ENCODE measurements at regions not wholly inside any gene's neighbourhood (a gene's known extent, or its start where the extent isn't known, plus 50 kb on each side); places are given as distances from the start of the nearest gene placed in this dataset.
"Not testable (repeated sequence)": the region's sequence is repeated elsewhere in the genome, so short reads cannot be mapped to it uniquely, and the experiment has no call there.

DNA sequence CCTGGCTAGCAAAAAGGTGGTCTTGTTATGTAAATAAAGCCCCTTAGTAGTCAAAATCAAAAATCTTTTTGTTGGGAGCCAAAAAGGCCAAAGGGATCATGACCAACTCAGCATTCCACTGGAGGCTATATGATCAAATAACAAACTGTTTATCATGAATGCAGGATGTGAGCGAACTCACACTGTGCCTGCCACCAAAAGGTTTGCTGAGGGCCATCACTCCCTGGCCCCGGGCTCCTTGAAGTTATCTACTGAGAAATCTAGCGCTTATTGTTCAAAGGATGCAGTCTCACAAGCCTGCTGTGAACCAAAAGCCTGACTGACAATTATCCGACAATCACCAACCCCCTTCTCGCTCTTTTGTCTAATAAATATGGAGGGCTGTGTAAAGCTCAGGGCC, 107.2 kb upstream of the DDHD1 start:
- no peak for DNase-seq

DNA sequence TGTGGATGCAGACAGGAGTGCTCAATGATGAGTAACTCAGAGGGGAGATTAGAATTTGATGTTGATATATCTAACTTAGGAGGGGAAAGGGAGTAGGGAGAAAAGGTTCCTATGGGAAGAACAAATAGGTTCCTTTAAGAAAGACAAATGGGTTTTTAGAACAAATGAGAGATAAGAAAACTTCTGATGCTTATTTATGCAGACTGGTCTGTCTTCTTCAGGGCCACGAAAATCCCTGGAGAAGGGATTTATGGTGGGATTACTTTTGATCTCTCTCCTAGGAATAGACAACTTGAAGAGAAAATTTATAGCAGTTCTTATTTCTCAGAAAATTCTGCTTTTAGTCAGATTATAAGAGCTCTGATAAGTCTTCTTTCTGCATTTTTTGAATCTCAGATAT, 99.0 kb upstream of the DDHD1 start:
- DNase-seq, result no peak

DNA sequence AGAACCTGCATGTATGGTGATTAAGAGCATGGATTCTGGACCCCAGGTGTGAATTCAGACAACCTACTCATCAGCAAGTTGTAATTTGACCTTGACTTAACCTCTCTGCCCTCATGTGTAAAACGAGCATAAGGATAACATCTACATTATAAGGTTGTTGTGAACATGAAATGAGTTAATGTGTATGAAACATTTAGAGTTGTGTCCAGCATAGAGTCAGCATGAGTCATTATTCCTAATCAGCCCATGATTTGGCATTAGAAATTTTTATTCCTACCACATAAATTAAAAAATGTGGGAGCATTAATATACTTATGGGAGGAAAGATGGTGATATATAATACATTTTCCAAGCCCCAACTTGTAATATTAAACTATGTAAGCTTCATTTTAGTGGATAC, 95.9 kb upstream of the DDHD1 start:
- no peak for DNase-seq

DNA sequence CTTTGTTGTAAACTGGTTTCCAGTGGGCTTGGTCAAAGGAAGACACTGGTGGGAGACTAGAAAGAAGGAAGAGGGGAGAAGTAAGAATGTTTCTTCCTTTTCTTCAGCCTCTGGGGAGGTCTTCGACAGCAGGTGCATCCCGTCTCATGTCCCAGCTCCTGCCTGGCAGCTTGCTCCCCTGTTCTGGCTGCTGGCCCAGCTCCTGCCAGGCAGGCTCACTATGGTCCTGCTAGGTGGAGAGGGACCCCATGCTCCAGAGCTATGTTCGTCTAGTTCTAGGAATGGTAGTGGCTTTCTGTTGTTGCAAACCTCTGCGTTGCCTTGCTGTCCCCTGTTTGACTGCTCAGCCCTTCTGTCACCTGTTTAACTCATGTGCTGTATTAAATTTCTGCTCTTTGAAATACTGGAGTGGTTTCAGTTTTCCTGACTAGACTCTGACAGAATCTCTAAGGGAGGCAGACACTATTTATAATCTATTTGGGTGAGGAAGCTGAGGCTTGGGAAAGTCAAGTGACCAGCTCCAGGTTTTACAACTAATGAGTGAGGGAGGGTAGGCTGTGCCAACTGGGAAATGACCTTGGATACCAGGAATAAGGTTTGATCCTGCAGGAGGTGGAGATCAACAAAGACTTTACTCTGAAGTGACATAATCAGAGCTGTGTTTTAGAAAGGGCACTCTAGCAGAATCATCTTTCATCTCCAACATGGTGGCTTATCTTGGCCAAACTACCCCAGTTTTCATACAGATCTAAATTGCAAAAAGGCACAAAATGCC, 94.7 kb upstream of the DDHD1 start:
- no peak for DNase-seq

DNA sequence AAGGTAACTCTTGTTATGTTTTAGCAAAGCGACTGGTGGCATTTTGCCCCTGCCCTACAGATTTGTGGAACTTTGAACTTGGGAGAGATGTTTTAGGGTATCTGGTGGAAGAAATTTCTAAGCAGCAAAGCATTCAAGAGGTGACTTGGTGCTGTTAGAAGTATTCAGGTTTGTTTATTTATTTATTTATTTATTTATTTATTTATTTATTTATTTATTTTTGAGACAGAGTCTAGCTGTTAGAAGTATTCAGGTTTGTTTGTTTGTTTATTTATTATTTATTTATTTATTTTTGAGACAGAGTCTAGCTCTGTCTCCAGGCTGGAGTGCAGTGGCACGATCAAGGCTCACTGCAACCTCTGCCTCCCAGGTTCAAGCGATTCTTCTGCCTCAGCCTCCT, 89.8 kb upstream of the DDHD1 start:
- DNase-seq, result not testable (repeated sequence)

DNA sequence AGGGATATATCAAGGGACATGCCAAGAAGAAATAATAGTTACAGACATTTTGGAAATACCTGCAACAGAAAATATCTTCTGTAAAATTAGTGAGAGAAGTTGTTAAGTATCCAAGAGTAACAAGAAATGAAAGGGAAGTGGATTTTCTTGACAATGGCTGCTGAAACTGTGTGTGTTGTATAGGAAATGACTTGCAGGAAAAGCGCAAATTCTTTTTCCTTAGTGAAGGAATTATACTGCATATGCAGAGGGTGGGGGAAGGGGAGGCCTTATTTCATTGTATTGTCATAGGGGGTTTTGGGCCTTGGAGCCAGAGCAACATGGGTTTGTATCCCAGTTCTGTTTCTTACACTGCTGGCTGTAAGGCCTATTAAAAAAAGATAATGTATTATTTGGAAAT, 84.4 kb upstream of the DDHD1 start:
- no peak for DNase-seq

DNA sequence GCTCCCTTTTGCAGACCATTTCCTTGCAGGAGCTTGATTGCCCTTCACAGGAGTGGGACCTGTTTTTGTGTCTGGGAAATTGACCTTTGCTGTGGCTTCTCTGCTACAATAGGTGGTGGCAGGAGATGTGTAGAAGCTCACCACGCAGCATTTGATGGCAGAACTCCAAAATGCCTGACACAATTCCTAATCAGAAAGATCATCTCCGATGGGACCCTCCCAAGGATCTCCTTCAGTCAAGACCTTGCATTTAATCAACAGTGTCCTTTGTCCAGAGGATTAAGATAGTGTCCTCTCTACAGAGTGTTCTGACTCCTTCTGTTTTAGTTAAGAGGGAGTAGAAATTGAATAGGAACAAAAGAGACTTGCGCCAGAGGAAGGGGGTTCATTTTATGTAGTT, 83.6 kb upstream of the DDHD1 start:
- DNase-seq, result no peak

DNA sequence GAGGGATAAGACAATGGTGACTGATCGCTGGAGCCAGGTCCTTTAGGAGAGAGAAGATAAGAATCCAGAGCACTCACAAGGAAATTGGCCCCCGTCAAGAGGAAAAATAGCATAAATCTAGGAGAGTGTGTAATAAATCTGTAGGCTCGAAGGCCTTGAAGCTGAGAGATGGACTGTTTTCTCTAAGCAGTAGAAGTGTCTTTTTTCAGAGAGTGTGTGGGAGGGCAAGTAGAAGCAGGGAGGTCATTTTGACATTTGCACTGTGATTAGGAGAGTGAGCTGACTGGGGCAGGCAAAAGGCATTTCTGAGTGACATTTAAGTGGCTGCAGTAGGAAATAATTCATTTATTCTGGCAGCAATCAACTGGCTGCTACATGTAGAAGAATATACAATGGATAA, 78.0 kb upstream of the DDHD1 start:
- no peak for DNase-seq

DNA sequence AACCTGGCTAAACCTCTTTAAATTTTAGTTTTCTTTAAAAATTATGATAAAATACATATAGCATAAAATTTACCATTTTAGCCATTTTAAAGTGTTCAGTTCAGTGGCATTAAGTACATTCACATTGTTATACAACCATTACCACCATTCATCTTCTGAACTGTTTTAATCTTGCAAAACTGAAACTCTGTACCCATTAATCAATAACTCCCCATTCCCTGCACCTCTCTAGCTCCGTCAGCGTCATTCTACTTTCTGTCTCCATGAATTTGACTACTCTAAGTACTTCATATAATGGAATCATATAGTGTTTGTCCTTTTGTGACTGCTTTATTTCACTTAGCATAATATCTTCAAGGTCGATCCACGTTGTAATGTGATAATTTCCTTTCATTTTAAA, 75.8 kb upstream of the DDHD1 start:
- no peak for DNase-seq

DNA sequence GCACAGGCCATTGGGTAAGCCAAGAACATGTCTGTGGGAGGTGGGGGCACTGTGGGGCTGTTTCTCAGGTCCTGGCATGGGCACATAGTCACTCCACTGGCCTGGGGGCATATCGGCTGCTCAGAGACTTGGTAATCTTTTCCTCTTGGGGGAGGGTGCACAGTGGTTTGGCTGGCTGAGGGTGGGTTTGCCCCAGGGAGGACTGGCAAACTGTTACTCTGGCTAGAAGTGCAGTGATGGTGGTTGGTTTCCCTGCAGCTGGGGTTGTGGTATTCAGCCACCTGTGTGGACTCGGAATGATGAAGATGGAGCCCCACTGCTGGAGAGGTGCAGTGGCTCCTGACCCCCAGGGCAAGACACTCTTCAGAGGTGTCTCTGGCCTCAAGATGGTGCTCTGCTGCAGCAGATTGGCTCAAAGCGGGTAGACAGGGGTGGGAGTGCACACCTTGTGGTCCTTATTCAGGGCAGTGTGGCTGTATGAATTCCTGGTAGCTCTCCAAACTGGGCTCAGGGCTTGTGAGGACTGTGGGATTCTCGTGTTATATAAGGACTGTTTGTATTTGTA, 74.1 kb upstream of the DDHD1 start:
- no peak for DNase-seq

DNA sequence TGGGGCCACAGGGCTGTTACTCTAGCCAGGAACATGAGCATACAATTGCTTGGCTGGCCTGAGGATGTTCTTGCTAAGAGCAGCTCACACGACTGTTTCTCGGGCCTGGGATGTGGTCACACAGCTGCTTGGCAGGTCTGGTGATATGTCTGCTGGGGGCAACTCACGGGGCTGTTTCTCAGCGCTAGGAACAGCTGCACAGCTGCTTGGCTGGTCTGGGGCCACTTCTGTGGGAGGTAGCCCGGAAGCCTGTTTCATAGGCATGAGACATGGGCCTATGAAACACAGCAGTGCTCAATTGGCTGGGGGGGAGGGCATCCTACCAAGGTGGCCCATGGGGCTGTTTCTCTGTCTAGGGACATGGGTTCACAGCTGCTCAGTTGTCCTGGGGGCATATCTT, 73.4 kb upstream of the DDHD1 start:
- no peak for DNase-seq

DNA sequence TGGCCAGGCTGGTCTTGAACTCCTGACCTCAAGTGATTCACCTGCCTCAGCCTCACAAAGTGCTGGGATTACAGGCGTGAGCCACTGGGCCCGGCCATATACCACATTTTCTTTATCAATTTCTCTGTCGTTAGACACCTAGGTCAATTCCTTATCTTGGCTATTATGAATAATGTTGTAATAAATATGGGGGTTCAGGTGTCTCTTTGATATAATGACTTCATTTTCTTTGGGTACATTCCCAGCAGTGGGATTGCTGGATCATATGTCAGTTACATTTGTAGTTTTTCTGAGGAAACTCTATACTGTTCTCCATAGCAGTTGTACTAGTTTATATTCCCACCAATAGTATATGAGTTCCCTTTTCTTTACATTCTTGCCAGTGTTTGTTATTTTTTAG, 67.8 kb upstream of the DDHD1 start:
- DNase-seq, result no peak

DNA sequence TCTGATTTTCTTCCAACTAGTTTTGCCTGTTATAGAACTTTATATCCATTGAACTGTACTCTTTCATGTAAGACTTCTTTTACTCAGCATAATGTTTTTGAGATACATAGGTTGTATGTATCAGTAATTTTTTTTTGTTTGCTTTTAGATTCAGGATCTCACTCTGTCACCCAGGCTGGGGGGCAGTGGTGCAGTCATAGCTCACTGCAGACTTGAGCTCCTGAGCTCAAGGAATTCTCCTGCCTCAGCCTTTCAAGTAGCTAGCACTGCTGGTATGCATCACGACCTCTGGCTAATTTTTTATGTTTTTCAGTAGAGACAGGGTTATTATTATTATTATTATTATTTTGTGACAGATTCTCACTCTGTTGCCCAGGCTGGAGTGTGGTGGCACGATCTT, 65.0 kb upstream of the DDHD1 start:
- DNase-seq, result no peak

DNA sequence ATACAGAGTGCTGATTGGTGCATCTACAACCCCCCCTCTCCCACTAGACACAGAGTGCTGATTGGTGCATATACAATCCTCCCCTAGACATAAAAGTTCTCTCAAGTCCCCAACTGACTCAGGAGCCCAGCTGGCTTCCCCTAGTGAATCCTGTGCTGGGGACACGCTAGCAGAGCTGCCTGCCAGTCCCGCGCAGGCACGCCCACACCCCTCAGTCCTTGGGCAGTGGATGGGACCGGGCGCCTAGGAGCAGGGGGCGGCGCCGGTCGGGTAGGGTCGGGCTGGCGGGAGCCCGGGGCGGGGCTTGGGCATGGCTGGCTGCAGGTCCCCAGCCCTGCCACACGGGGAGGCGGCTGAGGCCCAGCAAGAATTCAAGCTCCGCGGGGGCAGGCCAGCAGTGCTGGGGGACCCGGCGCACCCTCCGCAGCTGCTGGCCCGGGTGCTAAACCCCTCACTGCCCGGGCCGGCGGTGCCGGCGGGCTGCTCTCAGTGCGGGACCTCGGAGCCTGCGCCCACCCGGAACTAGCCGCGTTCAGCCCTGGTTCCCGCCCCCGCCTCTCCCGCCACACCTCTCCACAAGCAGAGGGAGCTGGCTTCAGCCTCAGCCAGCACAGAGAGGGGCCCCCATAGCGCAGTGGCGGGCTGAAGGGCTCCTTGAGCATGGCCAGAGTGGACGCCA, 64.3 kb upstream of the DDHD1 start:
- peak; percentile 46 for DNase-seq

DNA sequence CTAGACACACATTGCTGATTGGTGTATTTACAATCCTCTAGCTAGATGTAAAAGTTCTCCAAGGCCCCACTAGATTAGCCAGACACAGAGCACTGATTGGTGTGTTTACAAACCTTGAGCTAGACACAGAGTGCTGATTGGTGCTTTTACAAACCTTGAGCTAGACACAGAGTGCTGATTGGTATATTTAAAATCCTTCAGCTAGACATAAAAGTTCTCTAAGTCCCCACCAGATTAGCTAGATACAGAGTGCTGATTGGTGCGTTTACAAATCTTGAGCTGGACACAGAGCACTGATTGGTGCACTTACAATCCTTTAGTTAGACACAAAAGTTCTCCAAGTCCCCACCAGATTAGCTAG, 63.8 kb upstream of the DDHD1 start:
- DNase-seq, result not testable (repeated sequence)

DNA sequence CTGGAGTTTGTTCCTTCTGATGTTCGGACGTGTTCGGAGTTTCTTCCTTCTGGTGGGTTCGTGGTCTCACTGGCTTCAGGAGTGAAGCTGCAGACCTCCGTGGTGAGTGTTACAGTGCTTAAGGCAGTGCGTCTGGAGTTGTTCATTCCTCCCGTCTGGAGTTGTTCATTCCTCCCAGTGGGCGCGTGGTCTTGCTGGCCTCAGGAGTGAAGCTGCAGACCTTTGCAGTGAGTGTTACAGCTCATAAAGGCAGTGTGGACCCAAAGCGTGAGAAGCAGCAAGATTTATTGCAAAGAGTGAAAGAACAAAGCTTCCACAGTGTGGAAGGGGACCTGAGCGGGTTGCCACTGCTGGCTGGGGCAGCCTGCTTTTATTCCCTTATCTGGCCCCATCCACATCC, 63.4 kb upstream of the DDHD1 start:
- not testable (repeated sequence) for DNase-seq

DNA sequence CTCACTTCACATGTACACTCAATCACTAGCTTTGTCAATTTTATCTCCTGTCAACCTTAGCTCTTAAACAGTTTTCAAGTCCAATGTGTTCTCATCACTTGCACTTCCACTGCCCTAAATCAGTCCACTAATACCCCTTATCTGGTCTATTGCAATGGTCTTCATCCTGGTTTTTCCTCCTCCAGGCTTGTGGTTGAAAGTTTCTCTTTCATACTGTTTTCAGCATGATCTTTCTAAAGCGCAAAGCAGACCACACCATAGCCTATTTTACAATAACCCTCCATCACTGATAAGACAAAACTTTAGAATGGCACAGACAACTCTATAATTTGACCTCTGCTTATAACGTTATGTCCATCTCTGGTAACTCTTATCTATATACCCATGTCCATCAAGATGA, 62.0 kb upstream of the DDHD1 start:
- DNase-seq, result no peak

DNA sequence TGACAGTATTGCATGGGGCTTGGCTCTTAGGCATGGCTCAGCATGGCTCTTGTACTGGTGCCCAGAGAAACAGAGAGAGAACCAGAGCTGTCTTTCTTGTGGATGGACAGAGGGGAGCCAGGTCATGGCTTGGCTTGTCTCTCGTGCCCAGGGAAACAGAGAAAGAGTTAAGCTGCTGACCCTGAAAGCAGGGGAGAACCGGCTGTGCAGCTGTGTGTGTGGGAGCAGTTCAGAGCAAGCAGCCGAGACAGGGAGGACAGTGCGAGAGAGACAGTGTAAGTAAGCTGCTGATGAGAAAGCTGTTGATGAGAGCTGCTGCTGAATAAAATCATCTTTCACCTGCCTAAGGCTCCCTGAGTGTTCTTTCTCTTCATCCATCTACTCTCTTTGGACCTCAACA, 61.3 kb upstream of the DDHD1 start:
- no peak for DNase-seq

DNA sequence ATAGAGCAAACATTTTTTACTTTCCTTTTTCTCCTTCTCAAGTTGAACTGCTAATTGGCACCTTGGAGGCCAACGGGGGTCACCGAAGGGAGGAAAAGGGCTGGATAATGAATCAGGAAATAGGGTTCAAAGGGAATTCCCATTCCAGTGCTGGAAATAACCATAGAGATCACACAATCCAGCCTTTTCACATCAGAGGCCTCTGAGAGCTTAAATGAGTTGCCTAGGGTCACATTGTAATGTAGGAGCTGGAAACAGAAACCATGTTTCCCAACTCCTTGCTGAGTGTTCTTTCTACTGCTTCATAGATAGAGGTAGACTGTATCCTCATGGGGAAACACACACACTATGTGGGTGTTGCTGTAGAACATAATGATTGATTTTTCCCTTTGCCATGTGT, 60.6 kb upstream of the DDHD1 start:
- DNase-seq, result no peak

DNA sequence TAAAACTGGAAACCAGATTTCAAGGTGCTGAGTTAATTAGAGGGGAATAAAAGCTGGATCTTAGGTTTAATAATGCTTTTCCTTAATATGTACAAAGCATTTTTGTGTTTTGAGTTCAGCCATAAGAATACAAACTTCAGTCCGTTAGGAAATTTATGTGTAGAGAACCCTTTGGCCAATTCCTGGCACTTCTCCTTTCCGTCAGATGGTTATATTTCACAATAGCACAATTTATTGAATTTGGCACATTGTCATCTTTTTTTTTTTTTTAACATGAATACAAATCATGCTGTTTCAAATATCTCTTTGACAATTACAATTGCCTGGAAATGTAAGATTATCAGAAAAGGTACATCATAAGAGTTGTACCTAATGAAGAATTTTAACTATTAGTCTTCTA, 56.2 kb upstream of the DDHD1 start:
- no peak for DNase-seq

Data from effector CD4-positive, alpha-beta T cell (primary cell).